ENCODE measurements at regions not wholly inside any gene's neighbourhood (a gene's known extent, or its start where the extent isn't known, plus 50 kb on each side); places are given as distances from the start of the nearest gene placed in this dataset.

GRCh38 chr15:69673291-69673881 is 220.8 kb downstream of the RPLP1 start:
- TF ChIP-seq EZH2 (IDR thresholded peaks at IDR 0.05; ENCODE audit: borderline replicate concordance, low read length) (no peak), CTCF (IDR thresholded peaks at IDR 0.05; ENCODE audit: low read length) (no peak)
